Left cardiac atrium (tissue), 4 donors: ENCODE measurements at regions not wholly inside any gene's neighbourhood (a gene's known extent, or its start where the extent isn't known, plus 50 kb on each side); places are given as distances from the start of the nearest gene placed in this dataset.

Experiments
- ATAC-seq, 2 donors: fragments of 200-7000 bp; cut with Tn5 transposase; one replicate each; pipeline ENCODE4 v1.9.1; 2020; ENCODE audit warnings: mild to moderate bottlenecking in 2 of 2, moderate library complexity in 2 of 2
- DNase-seq: peaks from one replicate; pipeline ENCODE4 v3.0.0-alpha.2; 2020
- intact Hi-C, 2 donors: fragments of 100-400 bp; cut with DNase I; formaldehyde crosslinking; loops; one replicate each; pipeline versions ENCODE4 v1.14.1 to v1.15.1; 2022 to 2023
- donor health status: DM: no; HTN: yes; CAD: no.
- donor health status: DM: no; HTN: yes; CAD: no; lungs with severe emphysema.
- donor health status: DM: yes; HTN: yes; CAD: no.
- donor health status: Dilated cardiomyopathy.

DNA sequence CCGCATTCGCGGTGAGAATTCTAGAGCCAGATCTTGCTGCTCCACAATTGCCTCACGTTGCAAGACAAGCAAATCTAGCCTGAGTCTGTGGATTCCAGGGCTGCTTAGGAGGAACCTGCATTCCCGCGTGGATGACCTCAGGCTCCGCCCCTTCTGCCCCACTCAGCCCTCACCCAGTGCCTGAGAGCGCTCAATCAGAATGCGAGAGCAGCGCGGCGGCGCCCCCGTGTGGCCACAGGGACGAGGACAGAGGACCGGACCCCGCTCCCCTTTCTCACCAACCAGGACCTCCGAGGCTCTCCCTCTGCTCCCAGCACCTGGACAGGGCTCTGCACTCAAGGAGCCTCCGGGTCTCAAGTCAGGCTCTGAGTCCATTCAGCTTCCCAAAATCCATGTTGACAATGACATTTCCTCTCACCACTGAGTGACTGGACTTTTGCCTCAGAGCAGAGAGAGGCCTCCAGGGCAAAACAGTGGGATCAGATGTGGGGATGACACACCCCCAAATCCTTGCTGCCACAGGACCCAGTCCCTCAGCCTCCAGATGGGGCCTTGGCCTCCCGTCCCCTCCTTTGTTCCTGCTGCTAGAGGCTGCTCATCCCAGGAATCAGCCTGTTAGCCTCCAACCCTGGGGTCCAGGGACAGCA lies 52.0 kb downstream of the RPP21 start:
- intact Hi-C loops, result loop anchor here (5.0 to 10.0 kb wide), 3 partner anchors 40 to 180 kb away; no protein-coding TSS in a partner anchor
- ATAC-seq (peak; percentile 96 to 98), DNase-seq (peak; percentile 89)

GRCh38 chr6:30397697-30398096 lies 52.7 kb downstream of the RPP21 start:
- ATAC-seq, result no peak
- intact Hi-C loops, result loop anchor here (5.0 to 10.0 kb wide), 3 partner anchors 40 to 180 kb away; no protein-coding TSS in a partner anchor

GRCh38 chr6:30399390-30400058 lies 54.6 kb downstream of the RPP21 start:
- ATAC-seq, result no peak

More at GRCh38 chr6:30397697-30398096, 52.7 kb downstream of the RPP21 start:
- no peak for DNase-seq

DNA sequence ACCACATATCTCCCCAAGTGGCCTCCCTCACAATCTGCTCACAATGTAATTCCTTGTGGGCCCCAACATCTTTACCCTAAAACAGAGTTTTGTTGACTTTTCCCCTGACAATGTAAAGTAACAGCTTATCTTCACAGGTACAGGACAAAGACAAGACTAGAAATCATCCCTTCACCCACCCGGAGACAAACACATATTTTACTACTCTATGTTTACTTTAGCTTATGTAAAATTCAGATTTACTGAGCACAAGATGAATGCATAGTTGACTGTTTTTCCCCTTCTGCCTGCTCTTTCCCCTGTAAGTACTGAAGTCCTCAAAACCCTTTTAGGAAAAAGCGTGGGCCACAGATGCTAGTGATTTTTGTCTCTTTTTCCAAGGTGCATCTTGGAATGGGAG lies 61.0 kb downstream of the RPP21 start:
- no peak for ATAC-seq
- no peak for DNase-seq
- intact Hi-C loops, result no loop called here

More at GRCh38 chr6:30399390-30400058, 54.6 kb downstream of the RPP21 start:
- intact Hi-C loops, result loop anchor here (5.0 to 10.0 kb wide), 3 partner anchors 42 to 182 kb away; no protein-coding TSS in a partner anchor
- DNase-seq, result no peak

GRCh38 chr6:30409184-30409583 lies 64.2 kb downstream of the RPP21 start:
- DNase-seq, result no peak
- intact Hi-C loops, result no loop called here
- ATAC-seq, result no peak

- DNase-seq (peak; percentile 50), ATAC-seq (peak in 1 of 2 donors; percentile 68)
- intact Hi-C loops, result no loop called here
Measured at GRCh38 chr6:30411515-30412207, 66.7 kb downstream of the RPP21 start.

DNA sequence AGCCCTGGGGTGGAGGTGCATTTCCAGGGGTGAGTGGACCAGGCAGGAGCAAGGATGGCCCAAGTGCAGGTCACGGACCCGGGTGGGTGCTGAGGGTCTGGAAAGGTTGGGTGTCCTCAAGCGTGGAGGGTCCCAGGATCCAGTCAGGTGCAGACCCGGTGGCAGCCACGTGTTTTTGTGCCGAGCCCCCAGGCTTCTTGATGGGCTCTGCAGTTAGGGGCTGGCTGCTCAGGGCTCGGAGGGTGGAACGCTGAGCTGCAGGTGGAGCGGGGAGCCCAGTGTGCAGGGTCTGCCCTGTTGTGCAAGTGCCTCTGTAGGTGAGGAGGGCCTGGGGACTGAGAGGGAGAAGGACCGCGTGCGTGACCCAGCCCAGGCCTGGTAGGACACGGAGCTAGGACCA lies 70.9 kb upstream of the HLA-E start:
- no peak for ATAC-seq

DNA sequence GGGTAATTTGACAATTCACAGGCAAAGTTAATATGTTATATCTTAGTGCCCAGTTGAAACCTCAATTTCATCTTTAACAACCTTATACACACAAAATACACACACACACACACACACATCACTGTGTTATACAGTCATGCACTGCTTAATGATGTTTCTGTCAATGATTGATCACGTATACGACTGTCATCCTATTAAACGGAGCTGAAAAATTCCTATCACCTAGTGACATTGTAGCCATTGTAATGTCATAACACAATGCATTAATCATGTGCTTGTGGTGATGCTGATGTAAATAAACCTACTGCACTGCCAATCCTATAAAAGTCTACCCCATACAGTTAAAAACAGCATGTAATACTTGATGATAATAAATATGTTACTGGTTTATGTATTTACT lies 64.8 kb upstream of the HLA-E start:
- intact Hi-C loops, result no loop called here
- ATAC-seq, result no peak
- no peak for DNase-seq

More for the DNA sequence above, 70.9 kb upstream of the HLA-E start:
- intact Hi-C loops, result no loop called here
- DNase-seq, result no peak
